ENCODE measurements at regions not wholly inside any gene's neighbourhood (a gene's known extent, or its start where the extent isn't known, plus 50 kb on each side); places are given as distances from the start of the nearest gene placed in this dataset.

DNA sequence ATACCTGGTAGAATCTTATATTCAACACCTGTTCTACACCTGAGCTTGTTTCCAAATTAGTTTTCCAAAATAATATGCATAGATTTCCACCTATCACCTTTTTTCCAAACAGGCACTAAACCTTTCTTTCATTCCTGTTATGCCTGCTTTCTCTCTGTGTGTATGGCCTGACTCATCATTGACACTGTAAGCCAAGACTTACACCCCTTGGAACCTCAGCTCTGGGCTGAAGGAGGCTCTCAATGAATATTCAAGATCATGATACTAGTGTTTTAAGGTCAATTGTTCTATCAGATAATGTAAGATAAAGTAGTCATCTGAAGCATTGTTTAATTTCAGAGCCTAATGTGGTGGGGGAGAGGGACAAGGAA, 1193.3 kb downstream of the FLRT2 start:
- no peak for TF ChIP-seq CTCF (IDR thresholded peaks at IDR 0.05; ENCODE audit: insufficient read depth, low read depth, low read length)
- TF ChIP-seq EZH2 (IDR thresholded peaks at IDR 0.05; ENCODE audit: insufficient read depth, low read length), result no peak
